Right lobe of liver (tissue), 4 donors: ENCODE measurements at regions not wholly inside any gene's neighbourhood (a gene's known extent, or its start where the extent isn't known, plus 50 kb on each side); places are given as distances from the start of the nearest gene placed in this dataset.

Experiments
- CTCF ChIP-seq, 4 donors: fragments of 200-600 bp in 3 of 4; fragments of 450-650 bp in 1 of 4; IDR thresholded peaks; one replicate each; pipeline versions ENCODE4 v1.5.1 to v1.8.0; 2016 to 2022; ENCODE audit warnings: antibody characterized with exemption in 4 of 4, mild to moderate bottlenecking in 2 of 4
- POLR2A ChIP-seq: fragments of 450-650 bp; IDR thresholded peaks from one replicate; pipeline ENCODE4 v1.6.1; 2017; ENCODE audit warnings: antibody characterized with exemption, mild to moderate bottlenecking
- donor health status: DM: no; HTN: no; CAD: no.
- donor health status: DM: no; HTN: no; CAD: no.
- donor health status: DM: no; HTN: yes; CAD: no.

GRCh38 chr5:116953251-116953930 is 378.8 kb upstream of the SEMA6A start:
- TF ChIP-seq CTCF (IDR thresholded peaks at IDR 0.05) = no peak
- TF ChIP-seq POLR2A = no peak
